Activated naive CD8-positive, alpha-beta T cell treated with anti-CD3 and anti-CD28 coated beads, Interleukin-2, amount 50 U/mL, for 24 hours (primary cell): ENCODE measurements at regions not wholly inside any gene's neighbourhood (a gene's known extent, or its start where the extent isn't known, plus 50 kb on each side); places are given as distances from the start of the nearest gene placed in this dataset.
A peak's percentile ranks its signal among the peaks of the same experiment; 100 is the strongest.
"Not testable (repeated sequence)": the region's sequence is repeated elsewhere in the genome, so short reads cannot be mapped to it uniquely, and the experiment has no call there.

Experiments
- ATAC-seq: fragments of 150-1000 bp; cut with Tn5 transposase; one replicate; pipeline ENCODE4 v1.10.0; 2021
- DNase-seq: peaks from one replicate; pipeline ENCODE4 v3.0.0; 2021
- H3K27ac Mint-ChIP-seq: one replicate; pipeline ENCODE4 v1.8.0; 2021; ENCODE audit warnings: mild to moderate bottlenecking, mixed read lengths
- H3K27me3 Mint-ChIP-seq: one replicate; pipeline ENCODE4 v1.8.0; 2021; ENCODE audit warnings: mixed read lengths
- H3K36me3 Mint-ChIP-seq: one replicate; pipeline ENCODE4 v1.8.0; 2021; ENCODE audit warnings: low read depth, mixed read lengths
- H3K4me1 Mint-ChIP-seq: one replicate; pipeline ENCODE4 v1.8.0; 2021; ENCODE audit warnings: mixed read lengths
- H3K4me3 Mint-ChIP-seq: one replicate; pipeline ENCODE4 v1.8.0; 2021; ENCODE audit warnings: mild to moderate bottlenecking, moderate library complexity, mixed read lengths
- H3K9me3 Mint-ChIP-seq: one replicate; pipeline ENCODE4 v1.8.0; 2021; ENCODE audit warnings: mixed read lengths

- no peaks in the 10 kb centered on the region for H3K27me3 Mint-ChIP-seq
- H3K4me1 Mint-ChIP-seq = peaks cover 74% of the 10 kb centered on the region
- ATAC-seq (no peak), DNase-seq (no peak)
- peak overlapping the region; percentile 66 for H3K4me3 Mint-ChIP-seq
- peak overlapping the region; percentile 59 for H3K27ac Mint-ChIP-seq
- H3K9me3 Mint-ChIP-seq = no peaks in the 10 kb centered on the region
- H3K36me3 Mint-ChIP-seq = no peaks in the 10 kb centered on the region
Measured at GRCh38 chr20:53866794-53867740, 203.3 kb downstream of the BCAS1 start.

GRCh38 chr20:53865901-53866793 is 204.2 kb downstream of the BCAS1 start:
- H3K4me3 Mint-ChIP-seq = peak overlapping the region; percentile 66
- H3K27ac Mint-ChIP-seq = peak overlapping the region; percentile 59
- H3K9me3 Mint-ChIP-seq = no peaks in the 10 kb centered on the region
- H3K27me3 Mint-ChIP-seq = no peaks in the 10 kb centered on the region
- peaks cover 66% of the 10 kb centered on the region for H3K4me1 Mint-ChIP-seq
- ATAC-seq = no peak
- H3K36me3 Mint-ChIP-seq = no peaks in the 10 kb centered on the region
- DNase-seq = no peak

DNA sequence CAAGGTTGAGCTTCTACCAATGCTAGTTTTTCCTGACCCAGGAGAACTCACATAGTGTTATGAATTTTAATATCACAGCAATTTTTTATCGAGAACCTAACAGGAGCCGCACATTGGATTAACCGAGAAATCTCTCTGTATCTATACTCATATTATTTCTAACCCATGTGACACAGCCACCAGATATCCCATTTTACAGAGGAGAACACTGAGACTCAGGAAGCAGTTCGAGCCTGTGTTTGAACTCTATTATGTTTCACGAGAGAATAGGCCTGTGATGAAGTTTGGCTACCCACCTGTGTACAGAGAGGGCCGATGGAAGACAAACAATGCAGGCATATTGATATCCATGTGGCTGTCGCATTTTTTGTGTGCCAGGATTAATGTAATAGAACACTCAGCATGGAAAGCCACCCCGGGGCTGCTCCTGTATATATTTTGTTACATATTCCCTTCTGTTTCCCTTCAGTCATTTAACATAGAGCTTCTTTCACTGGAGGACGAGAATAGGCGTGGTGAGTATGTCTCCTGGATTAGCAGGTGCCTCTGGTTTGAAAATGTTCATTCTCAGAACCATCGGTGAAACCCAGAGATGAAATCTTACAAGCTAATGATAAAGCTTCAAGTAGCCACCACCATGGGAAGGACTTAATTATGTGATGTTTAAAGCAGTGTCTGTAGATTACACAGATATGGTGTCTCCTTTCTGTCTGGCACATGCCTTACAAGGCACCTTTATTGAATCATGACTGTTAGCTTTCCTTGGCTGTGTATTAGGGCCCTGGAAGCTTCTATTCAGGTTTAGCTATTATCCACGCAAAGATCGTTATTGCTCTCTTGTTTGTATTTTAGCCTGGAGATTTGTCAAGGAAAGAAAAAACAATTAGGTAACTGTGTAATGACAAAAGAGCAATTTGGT is 205.4 kb downstream of the BCAS1 start:
- not testable (repeated sequence) for H3K9me3 Mint-ChIP-seq, ATAC-seq, DNase-seq, H3K36me3 Mint-ChIP-seq, H3K4me3 Mint-ChIP-seq, H3K27me3 Mint-ChIP-seq
- Mint-ChIP-seq H3K27ac (peak overlapping the region; percentile 59), H3K4me1 (peaks cover 56% of the 10 kb centered on the region)

- DNase-seq, H3K27me3 Mint-ChIP-seq, H3K36me3 Mint-ChIP-seq, H3K9me3 Mint-ChIP-seq, H3K27ac Mint-ChIP-seq, ATAC-seq, H3K4me3 Mint-ChIP-seq: not testable (repeated sequence)
- H3K4me1 Mint-ChIP-seq = peaks cover 48% of the 10 kb centered on the region
Measured at GRCh38 chr20:53863923-53864641, 206.3 kb downstream of the BCAS1 start.

DNA sequence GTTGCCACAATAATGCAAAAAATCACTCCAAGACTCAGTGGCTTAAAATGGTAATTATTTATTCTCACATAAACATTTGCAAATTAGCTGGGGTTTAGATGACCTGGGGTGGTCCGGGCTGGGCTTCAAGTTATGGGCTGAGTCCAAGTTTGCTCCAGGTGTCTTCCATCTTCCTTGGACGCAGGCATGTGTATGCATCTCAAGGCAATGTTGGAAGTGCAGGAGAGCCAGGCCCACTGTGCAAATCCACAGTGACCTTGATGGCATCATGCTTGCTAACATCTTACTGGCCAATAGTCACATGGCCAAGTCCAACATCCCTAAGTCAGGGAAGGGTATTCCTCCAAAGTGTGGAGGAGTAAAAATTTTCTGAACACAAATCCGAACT is 206.9 kb downstream of the BCAS1 start:
- not testable (repeated sequence) for H3K9me3 Mint-ChIP-seq, ATAC-seq, H3K4me3 Mint-ChIP-seq, H3K27ac Mint-ChIP-seq, DNase-seq, H3K27me3 Mint-ChIP-seq, H3K36me3 Mint-ChIP-seq
- peaks cover 48% of the 10 kb centered on the region for H3K4me1 Mint-ChIP-seq

GRCh38 chr20:53863039-53863438 is 207.4 kb downstream of the BCAS1 start:
- H3K27me3 Mint-ChIP-seq, ATAC-seq, H3K36me3 Mint-ChIP-seq, H3K4me3 Mint-ChIP-seq, H3K27ac Mint-ChIP-seq, H3K9me3 Mint-ChIP-seq, DNase-seq: not testable (repeated sequence)
- H3K4me1 Mint-ChIP-seq = peaks cover 47% of the 10 kb centered on the region

DNA sequence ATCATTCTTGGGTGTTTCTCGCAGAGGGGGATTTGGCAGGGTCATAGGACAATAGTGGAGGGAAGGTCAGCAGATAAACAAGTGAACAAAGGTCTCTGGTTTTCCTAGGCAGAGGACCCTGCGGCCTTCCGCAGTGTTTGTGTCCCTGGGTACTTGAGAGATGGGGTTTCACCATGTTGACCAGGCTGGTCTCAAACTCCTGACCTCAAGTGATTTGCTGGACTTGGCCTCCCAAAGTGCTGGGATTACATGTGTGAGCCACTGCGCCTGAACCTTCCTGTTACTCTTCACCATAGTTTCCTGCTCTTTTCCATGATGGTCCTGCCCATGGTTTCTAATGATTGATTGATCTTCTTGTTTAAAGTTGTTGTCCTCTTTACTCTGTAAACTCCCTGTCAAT is 207.9 kb downstream of the BCAS1 start:
- not testable (repeated sequence) for H3K36me3 Mint-ChIP-seq, H3K4me3 Mint-ChIP-seq, ATAC-seq, H3K27ac Mint-ChIP-seq, H3K27me3 Mint-ChIP-seq, H3K9me3 Mint-ChIP-seq, DNase-seq
- H3K4me1 Mint-ChIP-seq = peaks cover 47% of the 10 kb centered on the region

- H3K9me3 Mint-ChIP-seq, H3K27ac Mint-ChIP-seq, H3K4me3 Mint-ChIP-seq, H3K27me3 Mint-ChIP-seq, DNase-seq, H3K36me3 Mint-ChIP-seq, ATAC-seq: not testable (repeated sequence)
- H3K4me1 Mint-ChIP-seq = peaks cover 44% of the 10 kb centered on the region
Measured at GRCh38 chr20:53862136-53862397, 208.3 kb downstream of the BCAS1 start.

DNA sequence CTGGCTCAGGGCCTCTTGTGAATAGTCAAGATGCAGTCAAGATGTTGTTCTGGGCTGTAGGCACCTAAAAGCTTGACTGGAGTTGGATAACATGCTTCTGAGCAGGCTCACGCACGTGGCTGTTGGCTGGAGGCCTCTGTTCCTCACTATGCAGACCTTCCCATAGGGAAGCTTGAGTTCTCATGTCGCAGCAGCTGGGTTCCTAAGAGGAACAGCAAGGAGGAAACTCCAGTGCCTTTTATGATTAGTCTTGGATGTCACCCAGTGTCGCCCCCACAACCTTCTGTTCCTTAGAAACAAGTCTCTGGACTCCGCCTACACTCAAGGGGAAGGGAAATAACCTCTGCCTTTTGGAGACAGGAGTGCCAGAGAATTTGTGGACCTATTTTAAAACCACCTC is 210.7 kb downstream of the BCAS1 start:
- H3K9me3 Mint-ChIP-seq = no peaks in the 10 kb centered on the region
- H3K27me3 Mint-ChIP-seq = no peaks in the 10 kb centered on the region
- ATAC-seq (no peak), DNase-seq (no peak)
- no peak overlapping the region for H3K4me3 Mint-ChIP-seq
- H3K36me3 Mint-ChIP-seq = no peaks in the 10 kb centered on the region
- peaks cover 35% of the 10 kb centered on the region for H3K4me1 Mint-ChIP-seq
- H3K27ac Mint-ChIP-seq = no peak overlapping the region

GRCh38 chr20:53859009-53859408 is 211.4 kb downstream of the BCAS1 start:
- H3K27me3 Mint-ChIP-seq, H3K27ac Mint-ChIP-seq, H3K36me3 Mint-ChIP-seq, H3K9me3 Mint-ChIP-seq, ATAC-seq, DNase-seq, H3K4me3 Mint-ChIP-seq: not testable (repeated sequence)
- peaks cover 31% of the 10 kb centered on the region for H3K4me1 Mint-ChIP-seq

DNA sequence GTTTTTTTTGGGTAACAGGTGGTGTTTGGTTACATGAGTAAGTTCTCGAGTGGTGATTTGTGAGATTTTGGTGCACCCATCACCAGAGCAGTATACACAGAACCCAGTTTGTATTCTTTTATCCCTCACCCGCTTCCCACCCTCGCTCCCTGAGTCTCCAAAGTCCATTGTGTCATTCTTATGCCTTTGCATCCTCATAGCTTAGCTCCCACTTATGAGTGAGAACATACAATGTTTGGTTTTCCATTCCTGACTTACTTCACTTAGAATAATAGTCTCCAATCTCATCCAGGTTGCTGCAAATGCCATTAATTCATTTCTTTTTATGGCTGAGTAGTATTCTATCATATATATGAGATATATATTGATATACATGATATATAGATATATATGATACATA is 211.9 kb downstream of the BCAS1 start:
- H3K9me3 Mint-ChIP-seq, DNase-seq, H3K27ac Mint-ChIP-seq, ATAC-seq, H3K36me3 Mint-ChIP-seq, H3K27me3 Mint-ChIP-seq, H3K4me3 Mint-ChIP-seq: not testable (repeated sequence)
- H3K4me1 Mint-ChIP-seq = peaks cover 26% of the 10 kb centered on the region

- H3K4me3 Mint-ChIP-seq = no peak overlapping the region
- no peak for DNase-seq
- no peak overlapping the region for H3K27ac Mint-ChIP-seq
- H3K4me1 Mint-ChIP-seq = peaks cover 26% of the 10 kb centered on the region
- H3K36me3 Mint-ChIP-seq = no peaks in the 10 kb centered on the region
- no peaks in the 10 kb centered on the region for H3K9me3 Mint-ChIP-seq
- no peak for ATAC-seq
- H3K27me3 Mint-ChIP-seq = no peaks in the 10 kb centered on the region
Measured at GRCh38 chr20:53857723-53858236, 212.6 kb downstream of the BCAS1 start.

GRCh38 chr20:53856300-53857295 is 213.8 kb downstream of the BCAS1 start:
- H3K9me3 Mint-ChIP-seq = no peaks in the 10 kb centered on the region
- DNase-seq (no peak), ATAC-seq (no peak)
- no peak overlapping the region for H3K4me3 Mint-ChIP-seq
- no peaks in the 10 kb centered on the region for H3K36me3 Mint-ChIP-seq
- no peak overlapping the region for H3K27ac Mint-ChIP-seq
- H3K4me1 Mint-ChIP-seq = peaks cover 27% of the 10 kb centered on the region
- no peaks in the 10 kb centered on the region for H3K27me3 Mint-ChIP-seq
